LoVo (cell line): ENCODE measurements at regions not wholly inside any gene's neighbourhood (a gene's known extent, or its start where the extent isn't known, plus 50 kb on each side); places are given as distances from the start of the nearest gene placed in this dataset.
"Not testable (repeated sequence)": the region's sequence is repeated elsewhere in the genome, so short reads cannot be mapped to it uniquely, and the experiment has no call there.

ENCODE experiments used
- DNase-seq: peaks from one replicate; pipeline ENCODE4 v3.0.0-alpha.2; 2016; ENCODE audit warnings: low spot score

DNA sequence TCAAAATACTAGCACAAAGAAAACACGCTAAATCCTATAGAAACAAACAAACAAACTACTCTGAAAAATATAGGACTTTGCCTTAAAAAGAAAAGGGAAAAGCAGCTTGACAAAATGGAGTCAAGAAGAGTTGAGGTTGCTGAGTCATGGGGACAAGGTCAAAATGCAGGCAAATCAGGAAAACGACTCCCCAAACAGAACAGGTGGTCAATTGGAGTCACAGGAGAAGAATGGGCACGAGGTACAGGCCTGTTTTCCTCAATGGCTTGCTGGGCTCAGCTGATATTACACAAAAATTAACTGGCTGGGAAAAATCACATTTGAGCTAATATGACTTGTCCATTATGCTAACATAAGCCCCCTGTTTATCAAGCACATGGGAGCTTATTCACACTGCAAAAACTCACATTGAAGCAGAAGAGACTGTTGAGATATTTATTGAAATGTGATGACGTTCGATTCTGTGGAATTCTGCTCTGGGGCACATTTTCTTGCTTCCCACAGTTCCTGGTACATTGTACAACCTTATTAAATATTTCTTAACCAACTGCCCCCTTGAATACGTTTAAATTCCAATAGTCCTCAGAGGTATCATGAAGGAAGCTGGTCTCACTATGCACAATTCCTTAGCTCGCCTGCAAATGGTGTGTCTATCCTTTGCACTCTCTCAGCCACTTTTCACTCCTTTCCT is 1622.1 kb downstream of the STIM2 start:
- no peak for DNase-seq

DNA sequence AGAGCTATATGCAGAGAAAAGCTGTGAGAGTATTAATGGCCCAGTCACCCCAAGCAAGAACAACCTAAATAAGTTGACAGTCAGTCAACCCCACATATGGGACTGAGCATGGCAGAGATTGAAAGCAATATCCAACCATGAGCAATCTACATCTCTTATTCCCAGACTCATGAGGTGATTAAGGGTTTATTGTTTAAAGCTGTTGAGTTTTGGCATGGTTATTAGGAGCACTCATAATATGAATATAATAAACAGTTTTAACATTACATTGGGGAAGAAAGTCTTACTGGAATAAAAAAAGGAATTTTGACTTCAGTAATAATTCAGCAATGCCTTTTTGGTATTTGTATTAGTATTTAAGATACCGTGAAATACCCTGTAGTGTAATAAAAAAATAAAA is 1627.4 kb downstream of the STIM2 start:
- no peak for DNase-seq

DNA sequence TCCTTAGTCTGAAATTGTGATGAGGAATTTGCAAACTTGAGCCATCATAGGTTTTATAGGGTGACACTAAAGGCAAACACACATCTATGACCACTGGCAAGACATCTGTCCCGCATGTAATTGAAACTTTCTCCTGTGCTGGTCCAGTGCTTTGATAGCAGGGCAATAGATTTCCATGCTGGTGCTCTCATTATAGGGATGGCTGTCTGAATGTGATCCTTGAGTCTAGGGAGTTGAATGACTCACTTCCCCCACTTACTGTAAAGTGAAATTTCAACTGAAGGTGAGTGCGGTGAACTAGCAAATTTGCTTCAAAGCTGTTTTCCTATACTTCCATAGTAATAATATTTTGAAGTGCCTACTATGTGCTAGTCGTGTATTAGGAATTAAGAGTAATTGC is 1630.0 kb downstream of the STIM2 start:
- no peak for DNase-seq

DNA sequence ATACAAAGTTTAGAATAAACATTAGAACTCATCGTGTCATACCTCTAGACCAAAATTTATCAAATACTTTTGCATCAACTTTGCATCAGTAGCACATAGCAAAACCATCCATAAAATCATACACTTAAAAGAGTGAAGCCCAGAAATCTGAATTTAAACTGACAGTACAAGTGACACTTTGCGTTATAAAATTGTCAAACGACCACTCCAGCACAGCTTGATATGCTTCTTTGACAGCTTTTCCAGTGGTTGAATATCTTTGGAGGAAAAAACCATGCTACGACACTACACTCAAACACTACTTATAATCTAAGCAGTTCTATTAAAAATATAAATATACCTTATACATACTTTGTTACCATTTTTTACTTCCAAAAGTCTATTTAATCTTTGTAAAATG is 1644.4 kb downstream of the STIM2 start:
- no peak for DNase-seq

DNA sequence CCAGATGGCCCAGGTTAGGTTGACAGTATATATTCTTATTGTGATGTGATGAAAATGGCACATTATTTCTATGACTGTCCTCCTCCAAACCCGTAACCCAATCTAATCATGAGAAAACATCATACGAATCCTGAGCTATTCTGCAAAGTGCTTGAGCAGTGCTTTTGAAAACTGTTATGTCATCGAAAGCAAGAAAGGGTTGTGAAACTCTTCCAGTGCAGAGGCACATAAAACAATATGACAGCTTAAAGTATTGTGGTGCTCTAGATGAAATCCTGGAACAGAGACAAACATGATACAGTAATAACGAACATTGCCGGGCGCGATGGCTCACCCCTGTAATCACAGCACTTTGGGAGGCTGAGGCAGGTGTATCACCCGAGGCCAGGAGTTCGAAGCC is 1648.0 kb downstream of the STIM2 start:
- DNase-seq, result no peak

DNA sequence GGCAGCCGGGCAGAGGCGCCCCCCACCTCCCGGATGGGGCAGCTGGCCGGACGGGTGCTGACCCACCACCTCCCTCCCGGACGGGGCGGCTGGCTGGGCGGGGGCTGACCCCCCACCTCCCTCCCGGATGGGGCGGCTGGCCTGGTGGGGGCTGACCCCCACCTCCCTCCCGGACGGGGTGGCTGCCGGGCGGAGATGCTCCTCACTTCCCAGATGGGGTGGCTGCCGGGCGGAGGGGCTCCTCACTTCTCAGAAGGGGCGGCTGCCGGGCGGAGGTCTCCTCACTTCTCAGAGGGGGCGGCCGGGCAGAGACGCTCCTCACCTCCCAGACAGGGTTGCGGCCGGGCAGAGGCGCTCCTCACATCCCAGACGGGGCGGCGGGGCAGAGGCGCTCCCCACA is 1654.1 kb downstream of the STIM2 start:
- not testable (repeated sequence) for DNase-seq

DNA sequence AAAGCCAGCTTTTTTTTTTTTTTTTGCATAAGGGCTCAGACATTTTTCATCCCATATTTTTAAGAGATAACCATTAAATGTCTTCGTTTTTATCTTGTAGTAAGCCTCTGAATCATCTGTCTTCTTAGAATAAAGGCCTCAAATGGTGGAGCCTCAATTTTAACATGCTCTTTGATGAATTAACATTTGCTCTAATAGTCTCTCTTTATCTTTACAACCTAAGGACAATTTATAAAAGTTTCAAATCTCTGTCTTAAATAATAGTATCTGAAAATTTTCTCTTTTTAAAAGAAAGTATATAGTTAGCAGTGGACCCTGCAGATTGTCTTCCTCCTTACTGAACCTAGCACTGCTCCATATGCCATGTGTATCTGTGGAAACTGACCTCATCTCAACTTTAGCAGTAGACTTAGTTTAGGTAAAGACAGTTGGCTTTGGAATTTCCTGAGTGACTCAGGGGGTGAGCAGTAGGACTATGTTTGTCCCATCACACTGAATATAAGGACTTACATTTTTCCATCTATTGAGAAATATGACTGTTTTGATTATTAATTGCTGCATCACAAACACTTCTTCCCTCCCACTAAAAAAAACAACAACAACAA is 1658.0 kb downstream of the STIM2 start:
- no peak for DNase-seq

DNA sequence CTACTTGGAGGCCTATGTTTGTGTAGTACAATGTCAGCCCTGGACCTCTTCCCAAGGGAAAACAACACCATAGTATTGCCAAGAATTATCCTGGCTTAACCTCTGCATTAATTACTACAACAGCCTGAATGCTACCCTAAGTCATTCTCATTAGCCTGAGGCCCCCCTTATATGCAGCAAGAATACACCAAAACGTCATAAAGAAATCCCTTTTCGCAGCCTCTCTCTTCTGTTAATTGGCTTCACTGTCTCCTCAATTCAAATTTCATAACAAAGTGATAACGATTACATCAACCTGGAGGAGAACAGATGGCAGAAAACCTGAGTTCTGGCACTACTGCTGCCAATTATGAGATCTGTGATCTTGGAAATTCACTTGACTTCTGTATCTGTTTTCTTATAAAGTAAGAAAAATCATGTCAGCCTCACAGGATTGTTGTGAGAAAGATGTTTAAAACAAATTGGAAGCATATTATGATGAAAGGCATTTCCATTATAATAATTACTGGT is 1663.1 kb downstream of the STIM2 start:
- no peak for DNase-seq

DNA sequence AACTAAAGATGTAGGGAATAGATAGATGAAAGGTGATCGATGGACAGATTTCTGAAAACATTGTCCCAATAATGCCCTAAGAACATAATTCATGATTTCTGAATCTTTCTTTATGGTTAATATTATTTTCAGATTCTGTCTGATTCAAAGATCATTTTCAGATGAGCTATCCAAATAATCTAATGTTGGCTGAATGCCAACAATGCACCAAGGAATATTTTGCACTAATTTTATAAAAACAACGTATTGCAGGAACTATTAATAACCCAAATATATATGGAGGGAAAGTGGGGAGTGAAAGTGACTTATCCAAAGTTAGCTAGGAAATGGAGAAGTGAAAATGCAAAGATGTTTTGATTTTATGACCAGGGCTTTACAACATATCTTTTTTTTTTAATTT is 1675.5 kb downstream of the STIM2 start:
- DNase-seq, result no peak

DNA sequence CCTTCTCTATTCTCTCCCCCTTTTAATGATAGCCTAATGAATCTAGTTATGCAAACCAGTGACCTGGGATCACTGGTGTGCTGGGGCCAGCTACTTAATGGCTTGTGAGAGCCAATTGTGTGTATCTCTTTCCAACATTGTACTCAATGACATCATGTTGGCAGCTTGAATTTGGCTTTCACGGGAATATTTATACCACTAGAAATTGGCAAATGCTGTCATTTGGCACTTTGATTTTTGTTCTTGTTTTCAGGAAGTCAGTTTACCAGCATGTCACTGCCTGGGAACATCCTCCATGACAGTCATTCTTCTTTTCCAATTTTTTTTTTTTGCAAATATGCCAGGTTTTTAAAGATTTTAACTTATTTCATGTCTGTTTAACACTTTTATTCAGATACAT is 1685.3 kb downstream of the STIM2 start:
- no peak for DNase-seq

DNA sequence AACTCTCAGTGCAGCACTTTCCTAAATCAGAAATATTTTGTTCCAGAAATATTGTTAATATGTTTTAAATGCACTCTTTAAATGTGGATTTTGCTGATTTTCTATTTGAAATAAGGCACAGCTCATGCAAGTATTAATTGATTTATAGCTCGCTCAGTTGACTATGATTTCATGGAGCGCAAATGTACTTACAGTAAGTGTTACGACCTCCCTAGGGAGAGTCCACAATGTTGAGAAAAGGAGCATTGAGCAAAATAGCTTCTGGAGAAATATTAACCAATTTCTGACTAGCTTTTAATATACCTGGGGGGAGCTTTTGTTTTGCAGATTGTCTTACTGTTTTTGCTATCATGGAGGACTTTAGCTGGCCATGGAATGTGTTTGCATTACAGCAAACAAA is 1687.5 kb downstream of the STIM2 start:
- DNase-seq, result no peak

DNA sequence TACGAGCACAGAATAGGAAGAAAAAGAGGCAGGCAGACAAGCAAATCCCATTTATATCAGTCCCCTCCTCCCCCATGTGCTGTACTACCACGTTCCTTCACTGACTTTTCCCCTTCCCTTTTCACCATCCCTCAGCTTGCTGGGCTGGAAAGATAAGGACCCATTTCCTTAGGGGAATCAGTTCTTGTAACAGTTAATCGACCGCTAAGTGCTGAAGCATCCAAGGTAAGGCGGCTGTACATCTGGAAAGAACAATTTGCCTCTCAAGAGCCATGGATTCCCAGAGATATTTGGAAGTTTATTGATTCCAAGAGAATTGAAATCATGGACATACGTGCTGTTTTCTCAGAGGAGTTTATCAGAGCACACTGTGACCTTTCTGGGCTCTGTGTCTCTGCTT is 1688.0 kb downstream of the STIM2 start:
- no peak for DNase-seq

DNA sequence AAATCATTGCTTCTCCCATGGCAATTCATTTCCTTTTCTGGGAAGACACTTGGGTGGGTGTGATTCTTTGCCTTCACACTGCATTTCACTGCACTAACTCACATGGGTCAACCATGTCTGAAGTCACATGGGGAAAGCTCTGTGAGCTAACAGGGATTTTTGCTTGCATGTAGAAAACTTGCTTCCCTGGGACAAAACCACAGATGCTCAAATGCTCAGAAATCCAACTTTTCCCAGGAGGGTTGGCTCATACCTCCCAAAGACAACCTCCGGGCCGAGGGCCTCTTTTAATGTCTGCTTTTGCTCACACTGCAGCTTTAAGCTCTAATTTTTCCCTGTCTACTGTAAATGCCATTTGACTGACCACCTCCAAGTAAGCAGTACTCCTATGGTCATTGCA is 1695.2 kb downstream of the STIM2 start:
- DNase-seq, result no peak

DNA sequence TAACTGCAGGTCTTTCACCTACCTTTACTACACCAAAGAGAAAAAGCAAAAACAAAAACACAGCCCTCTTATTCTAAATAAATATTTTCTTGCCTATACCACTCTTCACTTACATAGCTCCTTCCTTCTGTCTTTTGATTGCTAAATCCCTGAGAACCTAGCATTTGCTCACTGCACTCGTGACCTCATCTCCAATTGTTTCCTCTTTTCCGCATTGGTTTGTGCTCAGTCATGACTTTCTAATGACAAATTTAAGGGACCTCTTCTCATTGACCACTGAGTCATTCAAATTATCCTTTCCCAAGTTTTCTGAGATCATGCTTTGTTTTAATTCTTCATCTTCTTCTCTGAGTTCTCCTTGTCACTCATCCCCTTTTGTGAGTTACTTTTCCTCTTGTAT is 1697.1 kb downstream of the STIM2 start:
- DNase-seq, result no peak

DNA sequence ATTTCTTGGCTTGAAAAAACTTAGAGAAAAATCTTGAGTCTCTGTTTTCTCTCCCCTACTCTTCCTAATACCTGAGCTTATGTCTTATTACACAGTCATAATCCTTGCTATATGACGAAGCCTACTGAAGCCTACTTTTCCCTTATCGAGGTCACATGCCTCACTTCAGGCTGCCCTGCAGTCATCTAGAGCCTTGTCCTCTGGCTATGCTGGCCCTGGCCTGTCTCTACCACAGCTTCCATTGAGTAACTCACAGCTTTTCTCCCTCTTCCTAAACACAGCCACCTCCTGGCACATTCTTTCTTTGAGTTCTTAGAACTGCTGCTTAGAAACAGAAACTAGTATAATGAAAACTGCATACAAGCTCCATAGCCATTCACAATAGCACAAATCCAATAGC is 1698.3 kb downstream of the STIM2 start:
- no peak for DNase-seq

DNA sequence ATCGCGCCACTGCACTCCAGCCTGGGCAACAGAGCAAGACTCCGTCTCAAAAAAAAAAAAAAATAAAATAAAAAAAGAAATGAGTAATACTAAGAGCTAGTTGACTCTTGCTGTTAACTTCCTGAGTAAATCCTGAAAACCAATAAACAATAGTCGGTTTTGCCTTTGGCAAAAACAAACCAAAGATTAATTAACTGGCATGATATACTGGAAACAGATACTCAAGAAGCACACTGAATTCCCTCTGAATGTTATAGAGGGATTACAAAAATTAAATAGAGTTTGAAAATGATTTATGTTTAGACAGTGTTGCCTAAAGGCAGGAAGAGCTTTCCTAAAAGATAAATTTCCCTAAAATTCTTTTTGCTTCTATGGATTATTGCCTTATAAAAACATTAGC is 1702.3 kb downstream of the STIM2 start:
- DNase-seq, result no peak

DNA sequence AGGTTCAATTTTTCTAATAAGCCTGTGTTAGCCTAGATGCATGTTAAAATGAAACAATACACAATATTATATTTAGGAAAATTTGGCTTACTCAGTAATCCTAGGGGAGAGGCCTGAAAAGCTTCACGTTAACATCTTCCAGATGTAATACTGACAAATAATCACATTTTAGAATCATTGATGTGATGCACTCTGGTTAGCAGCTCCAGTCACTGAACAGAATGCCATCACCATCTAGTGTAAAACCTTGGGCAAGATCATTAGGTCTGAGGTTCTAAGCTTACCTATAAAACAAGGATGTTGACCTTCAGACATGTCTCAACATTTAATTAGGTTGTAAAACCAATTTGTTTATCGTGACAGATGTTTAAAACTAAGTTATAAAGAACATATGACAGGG is 1704.8 kb downstream of the STIM2 start:
- no peak for DNase-seq

DNA sequence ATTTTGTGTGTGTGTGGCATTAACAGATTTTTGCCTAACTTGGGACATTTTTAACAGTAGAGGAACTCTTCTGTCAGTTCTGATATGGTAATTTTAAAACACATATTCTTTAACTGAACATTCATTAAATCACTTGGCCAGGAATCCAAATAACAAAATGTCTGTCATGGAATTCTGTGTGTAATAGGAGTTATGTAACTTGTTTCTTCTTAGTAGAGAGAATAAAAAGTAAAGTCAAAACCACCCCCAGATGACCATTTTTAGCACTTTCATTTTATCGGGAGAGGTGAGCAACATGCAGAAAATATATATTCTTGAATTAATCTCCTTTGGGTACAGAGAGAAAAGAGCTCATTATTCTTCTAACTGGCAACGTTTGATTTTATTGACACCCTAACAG is 1740.3 kb downstream of the STIM2 start:
- DNase-seq, result no peak

DNA sequence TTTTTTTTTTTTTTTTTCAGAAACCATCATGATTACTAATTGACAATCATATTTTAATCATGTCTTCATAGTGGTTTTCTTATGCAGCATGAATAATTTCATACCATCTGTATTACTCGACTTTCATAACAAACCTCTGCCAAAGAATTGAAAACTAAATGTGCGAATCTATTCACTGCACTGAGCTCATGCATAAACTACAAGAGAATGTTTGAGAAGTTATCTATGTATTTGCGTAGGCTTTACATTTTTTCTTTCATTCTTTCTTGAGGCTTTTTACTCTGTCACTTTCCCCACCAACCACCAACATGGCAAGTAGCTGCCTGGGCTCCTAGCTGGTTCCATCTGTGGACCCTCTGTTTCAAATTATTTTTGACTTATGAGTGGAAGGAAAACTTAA is 1761.0 kb downstream of the STIM2 start:
- DNase-seq, result no peak

DNA sequence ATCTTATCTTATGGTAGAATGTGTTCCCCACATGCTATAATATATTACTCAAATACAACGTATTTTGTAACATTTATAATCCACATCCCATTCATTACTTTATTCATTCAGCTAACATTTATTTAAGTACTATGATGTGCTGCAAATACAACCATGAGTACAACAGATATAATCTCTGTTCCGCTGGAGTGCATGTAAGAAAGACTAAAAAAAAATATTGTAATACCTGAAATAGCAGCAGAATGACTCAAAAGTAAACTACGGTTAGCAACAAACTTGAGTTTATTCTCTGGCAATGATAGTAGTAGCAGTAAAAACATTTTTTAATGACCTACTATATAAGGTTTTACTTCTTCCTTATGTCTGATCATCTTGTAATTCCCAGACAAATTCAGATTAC is 1776.3 kb downstream of the STIM2 start:
- DNase-seq, result no peak

DNA sequence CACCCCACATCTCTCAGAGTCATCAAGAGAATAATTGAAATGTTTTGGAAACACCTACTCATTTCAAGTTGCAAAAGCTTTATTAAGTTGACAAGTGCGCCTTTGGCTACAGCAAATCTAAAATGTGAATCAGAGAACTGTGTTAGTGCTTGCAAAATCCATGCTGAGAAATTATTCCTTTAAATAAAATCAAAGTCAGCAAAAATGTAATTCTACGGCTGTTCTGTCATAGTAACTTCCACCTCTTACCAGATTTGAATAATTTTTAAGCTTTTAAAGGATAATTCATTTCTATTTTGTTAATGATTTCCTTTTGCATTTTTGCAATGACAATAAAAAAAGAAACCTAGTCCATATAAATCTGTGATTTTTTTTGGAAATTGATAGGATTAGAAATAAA is 1779.1 kb downstream of the STIM2 start:
- no peak for DNase-seq

DNA sequence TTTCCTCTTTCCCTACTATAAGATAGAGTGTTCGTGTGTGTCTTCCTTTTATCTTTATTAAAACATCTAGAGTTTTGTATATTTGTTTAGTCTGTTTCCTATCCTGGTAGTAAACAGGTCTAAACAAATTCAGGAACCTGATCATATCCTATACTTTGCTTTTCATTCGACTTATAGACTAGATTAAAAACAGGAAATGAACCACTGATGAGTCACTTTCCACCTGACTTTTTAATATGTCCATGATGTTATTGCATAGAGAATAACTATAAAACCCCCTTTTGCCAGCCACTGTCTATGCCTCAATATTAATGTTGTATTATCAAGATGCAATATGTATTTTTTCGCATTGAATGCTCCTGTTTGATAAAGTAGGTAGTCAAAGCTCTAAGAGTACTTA is 1794.0 kb downstream of the STIM2 start:
- no peak for DNase-seq

DNA sequence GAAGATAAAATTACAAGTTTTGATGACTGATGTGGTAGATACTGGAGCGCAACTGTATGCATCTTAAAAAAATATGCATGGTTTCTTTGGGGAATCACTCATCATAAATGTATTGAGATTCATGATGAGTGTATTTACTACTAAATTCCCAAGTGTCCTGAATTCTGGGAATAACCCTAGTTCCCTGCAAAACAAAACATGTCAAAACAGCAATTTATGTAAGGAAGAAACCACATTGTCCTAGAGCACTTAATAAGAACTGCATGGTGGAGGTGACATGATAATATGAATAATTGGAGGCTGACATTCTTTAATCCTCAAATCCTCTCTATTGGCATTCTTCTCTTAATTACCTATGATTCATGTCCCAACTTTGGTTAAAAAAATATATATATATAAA is 1804.7 kb downstream of the STIM2 start:
- DNase-seq, result no peak

DNA sequence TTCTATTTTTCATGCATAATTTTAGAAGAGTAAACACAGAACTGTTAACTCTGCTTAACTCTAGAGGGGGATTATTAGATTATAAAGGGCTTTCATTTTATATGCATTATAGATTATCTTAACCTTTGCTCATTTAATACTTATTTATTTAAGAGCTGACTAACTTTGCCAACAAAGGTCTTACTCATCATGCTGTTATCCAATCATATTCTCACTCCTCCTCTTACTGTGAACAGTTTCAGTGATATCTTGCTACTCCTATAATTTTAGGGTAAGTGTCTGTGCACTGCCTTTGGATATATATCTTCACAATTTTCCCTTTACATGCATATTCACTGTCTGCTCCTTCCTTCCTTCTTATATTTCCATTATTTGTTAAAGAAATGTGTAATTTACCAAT is 1814.9 kb downstream of the STIM2 start:
- DNase-seq, result no peak
